NOMO-1 treated with DMSO at 0.1 percent for 48 hours (cell line): ENCODE measurements at regions not wholly inside any gene's neighbourhood (a gene's known extent, or its start where the extent isn't known, plus 50 kb on each side); places are given as distances from the start of the nearest gene placed in this dataset.

Experiments used
- DNase-seq: peaks from one replicate; lab custom pipeline; 2025; ENCODE audit not compliant: unreplicated experiment; lab: John Stamatoyannopoulos, UW

GRCh38 chr16:88329726-88330700 is 52.7 kb upstream of the ZNF469 start:
- no peak for DNase-seq

GRCh38 chr16:88330971-88331890 is 51.5 kb upstream of the ZNF469 start:
- no peak for DNase-seq

DNA sequence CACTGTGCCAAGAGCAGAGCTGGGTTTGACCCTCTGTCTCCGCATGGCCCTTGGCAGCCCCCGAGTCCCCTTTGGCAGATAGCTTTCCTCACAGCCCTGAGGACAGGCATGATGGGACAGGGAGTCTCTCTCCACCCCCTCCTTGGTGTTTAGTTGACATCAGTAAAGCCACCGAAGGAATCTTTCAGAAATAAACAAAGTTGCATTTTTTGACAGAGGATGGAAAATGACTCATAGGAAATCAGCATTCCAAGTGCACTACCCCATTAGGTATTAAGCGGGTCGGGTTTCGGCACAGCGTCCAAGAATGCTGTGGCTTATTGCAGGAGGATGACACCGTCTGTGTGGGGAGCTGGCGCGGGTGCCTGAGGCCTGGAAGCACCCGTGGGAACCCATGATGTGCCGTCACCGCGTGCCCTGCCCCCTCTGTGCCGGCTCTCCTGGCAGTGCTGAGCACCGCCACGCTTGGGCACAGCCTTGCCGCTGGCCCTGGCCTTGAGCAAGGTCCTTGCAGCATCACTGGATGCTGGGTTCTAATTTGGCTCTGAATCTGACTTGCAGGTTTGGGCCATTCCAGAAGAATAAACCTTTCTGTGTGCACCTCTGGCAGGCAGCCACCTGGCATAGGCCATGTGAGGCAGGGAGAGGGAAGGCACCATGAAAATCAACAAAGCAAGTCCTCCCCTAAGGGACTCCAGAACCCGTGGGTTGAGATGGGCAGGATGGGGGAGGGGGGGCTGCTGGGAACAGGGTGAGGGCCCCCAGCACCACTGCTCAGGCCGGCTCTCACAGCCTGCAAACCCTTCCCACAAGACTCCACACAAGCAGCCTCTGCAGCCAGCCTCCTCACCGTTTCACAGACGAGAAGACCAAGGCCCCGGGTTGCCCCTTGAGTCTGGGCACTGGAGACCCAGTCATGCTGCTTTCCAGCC is 50.5 kb upstream of the ZNF469 start:
- DNase-seq, result no peak

DNA sequence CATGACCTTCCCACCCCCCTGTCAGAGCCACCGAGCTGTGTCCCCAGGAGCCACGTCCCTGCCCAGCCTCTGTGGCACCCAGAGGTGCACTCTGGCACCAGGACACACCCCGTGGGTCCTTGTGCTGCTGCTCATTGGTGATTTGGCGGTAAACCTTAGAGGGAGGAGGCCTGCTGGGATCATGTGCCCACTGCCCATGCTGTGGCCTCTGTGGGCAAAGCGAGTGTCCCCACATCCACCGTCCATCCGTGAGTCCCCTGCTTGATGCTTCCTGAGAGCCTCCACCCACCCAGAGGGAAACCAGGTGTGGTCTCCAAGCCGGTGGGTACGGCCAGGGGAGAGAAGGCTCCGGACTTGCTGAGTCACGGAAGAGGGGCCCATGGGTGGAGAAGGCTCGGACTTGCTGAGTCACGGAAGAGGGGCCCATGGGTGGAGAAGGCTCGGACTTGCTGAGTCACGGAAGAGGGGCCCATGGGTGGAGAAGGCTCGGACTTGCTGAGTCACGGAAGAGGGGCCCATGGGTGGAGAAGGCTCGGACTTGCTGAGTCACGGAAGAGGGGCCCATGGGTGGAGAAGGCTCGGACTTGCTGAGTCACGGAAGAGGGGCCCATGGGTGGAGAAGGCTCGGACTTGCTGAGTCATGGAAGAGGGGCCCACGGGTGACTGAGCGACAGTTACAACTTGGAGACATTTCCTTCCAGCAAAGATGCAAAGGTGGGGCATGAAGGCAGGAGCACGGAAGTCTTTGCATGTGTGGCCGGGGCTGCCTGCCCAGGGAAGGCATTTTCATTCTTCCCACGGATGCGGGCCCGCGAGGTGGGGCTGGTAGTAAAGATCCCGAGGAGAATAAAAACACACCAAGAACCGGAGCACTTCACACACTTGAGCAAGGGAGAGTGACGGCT is 49.6 kb upstream of the ZNF469 start:
- peak; percentile 68 for DNase-seq
